ENCODE measurements at regions not wholly inside any gene's neighbourhood (a gene's known extent, or its start where the extent isn't known, plus 50 kb on each side); places are given as distances from the start of the nearest gene placed in this dataset.

GRCh38 chr15:35953424-35953823 lies 407.5 kb upstream of the DPH6 start:
- Histone ChIP-seq H3K4me1 (ENCODE audit: control insufficient read depth in 2 of 2, insufficient read depth in 1 of 2, low read depth in 1 of 2, low read length in 2 of 2) (no peaks in the 10 kb centered on the region), H2AFZ (ENCODE audit: low read length) (no peak overlapping the region), H3K4me2 (ENCODE audit: insufficient read depth, low read length, poor library complexity, severe bottlenecking) (no peak overlapping the region), H3K79me1 (ENCODE audit: low read depth, low read length) (no peaks in the 10 kb centered on the region), H3K27ac (replicated peaks; ENCODE audit: low read length) (no peak overlapping the region), H3K9me3 (replicated peaks in 1 of 2; ENCODE audit: control insufficient read depth in 2 of 2, insufficient read depth in 1 of 2, low read depth in 1 of 2, low read length in 2 of 2) (no peaks in the 10 kb centered on the region), H4K8ac (ENCODE audit: low read depth, low read length) (no peak overlapping the region), H2BK5ac (ENCODE audit: low read length) (no peak overlapping the region), H3K27me3 (ENCODE audit: control insufficient read depth in 3 of 3, insufficient read depth in 3 of 3, low read depth in 1 of 3, low read length in 3 of 3) (no peaks in the 10 kb centered on the region), H3K14ac (ENCODE audit: low read length) (no peak overlapping the region), H2BK120ac (ENCODE audit: low read depth, low read length) (no peak overlapping the region), H3K4ac (ENCODE audit: low read length) (no peak overlapping the region), H3K36me3 (replicated peaks in 1 of 2; ENCODE audit: control insufficient read depth in 2 of 2, insufficient read depth in 2 of 2, low read length in 2 of 2) (no peaks in the 10 kb centered on the region), H2AK5ac (ENCODE audit: low read depth, low read length) (no peak overlapping the region), H4K91ac (ENCODE audit: low read depth, low read length, poor library complexity) (no peak overlapping the region), H3K23ac (ENCODE audit: low read depth, low read length, poor library complexity) (no peak overlapping the region), H3K9ac (ENCODE audit: low read depth, low read length, poor library complexity) (no peak overlapping the region), H3K18ac (ENCODE audit: low read length) (no peak overlapping the region), H2BK15ac (ENCODE audit: low read length) (no peak overlapping the region), H3K4me3 (ENCODE audit: low read length in 2 of 2) (no peak overlapping the region), H2BK12ac (ENCODE audit: low read length) (no peak overlapping the region)
- DNase-seq (ENCODE audit: low spot score) = no peak
- WGBS, 2 donors (ENCODE audit: extremely low coverage in 2 of 2, insufficient read length in 2 of 2, insufficient replicate concordance in 1 of 2) = no CpG with 5 or more reads among the region's 3 CpGs

DNA sequence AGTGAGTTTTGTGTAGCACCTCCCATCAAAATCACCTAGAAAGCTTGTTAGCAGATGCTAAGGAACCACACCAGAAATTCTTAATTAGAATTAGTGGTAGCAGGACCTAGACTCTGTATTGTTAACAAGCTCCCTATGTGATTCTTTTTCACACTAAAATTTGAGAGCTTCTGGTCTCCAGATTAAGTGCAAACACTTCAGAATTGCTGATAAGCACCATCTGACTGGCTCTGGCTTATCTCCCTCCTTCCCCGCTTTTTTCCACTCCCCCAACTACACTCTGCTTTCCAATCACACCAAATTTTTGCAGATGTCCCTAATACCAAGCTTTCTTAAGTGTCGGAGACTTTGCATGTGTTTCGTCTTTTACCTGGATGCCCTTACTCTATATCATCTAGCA lies 410.1 kb upstream of the DPH6 start:
- H4K91ac ChIP-seq (ENCODE audit: low read depth, low read length, poor library complexity) = no peak overlapping the region
- WGBS, 2 donors (ENCODE audit: extremely low coverage in 2 of 2, insufficient read length in 2 of 2, insufficient replicate concordance in 1 of 2) = 100% methylated on average over 1 of the region's 3 CpGs; no CpG with 5 or more reads in 1 of the 2 donors
- no peak overlapping the region for H2BK120ac ChIP-seq (ENCODE audit: low read depth, low read length)
- H3K18ac ChIP-seq (ENCODE audit: low read length) = no peak overlapping the region
- H3K4me1 ChIP-seq (ENCODE audit: control insufficient read depth in 2 of 2, insufficient read depth in 1 of 2, low read depth in 1 of 2, low read length in 2 of 2) = no peaks in the 10 kb centered on the region
- no peak overlapping the region for H3K4ac ChIP-seq (ENCODE audit: low read length)
- H2BK15ac ChIP-seq (ENCODE audit: low read length) = no peak overlapping the region
- no peak overlapping the region for H2BK5ac ChIP-seq (ENCODE audit: low read length)
- no peak for DNase-seq (ENCODE audit: low spot score)
- no peak overlapping the region for H3K9ac ChIP-seq (ENCODE audit: low read depth, low read length, poor library complexity)
- H2AK5ac ChIP-seq (ENCODE audit: low read depth, low read length) = no peak overlapping the region
- H4K8ac ChIP-seq (ENCODE audit: low read depth, low read length) = no peak overlapping the region
- H3K4me3 ChIP-seq (ENCODE audit: low read length in 2 of 2) = no peak overlapping the region
- no peak overlapping the region for H3K14ac ChIP-seq (ENCODE audit: low read length)
- no peaks in the 10 kb centered on the region for H3K9me3 ChIP-seq (replicated peaks in 1 of 2; ENCODE audit: control insufficient read depth in 2 of 2, insufficient read depth in 1 of 2, low read depth in 1 of 2, low read length in 2 of 2)
- H3K79me1 ChIP-seq (ENCODE audit: low read depth, low read length) = no peaks in the 10 kb centered on the region
- no peak overlapping the region for H2AFZ ChIP-seq (ENCODE audit: low read length)
- no peaks in the 10 kb centered on the region for H3K36me3 ChIP-seq (replicated peaks in 1 of 2; ENCODE audit: control insufficient read depth in 2 of 2, insufficient read depth in 2 of 2, low read length in 2 of 2)
- no peak overlapping the region for H3K27ac ChIP-seq (replicated peaks; ENCODE audit: low read length)
- no peak overlapping the region for H2BK12ac ChIP-seq (ENCODE audit: low read length)
- H3K4me2 ChIP-seq (ENCODE audit: insufficient read depth, low read length, poor library complexity, severe bottlenecking) = no peak overlapping the region
- H3K23ac ChIP-seq (ENCODE audit: low read depth, low read length, poor library complexity) = no peak overlapping the region
- no peaks in the 10 kb centered on the region for H3K27me3 ChIP-seq (ENCODE audit: control insufficient read depth in 3 of 3, insufficient read depth in 3 of 3, low read depth in 1 of 3, low read length in 3 of 3)

GRCh38 chr15:35958021-35958420 lies 412.1 kb upstream of the DPH6 start:
- H3K4ac ChIP-seq (ENCODE audit: low read length) = no peak overlapping the region

GRCh38 chr15:35958975-35959374 lies 413.0 kb upstream of the DPH6 start:
- no peaks in the 10 kb centered on the region for H3K27me3 ChIP-seq (ENCODE audit: control insufficient read depth in 3 of 3, insufficient read depth in 3 of 3, low read depth in 1 of 3, low read length in 3 of 3)
- H4K91ac ChIP-seq (ENCODE audit: low read depth, low read length, poor library complexity) = no peak overlapping the region
- no peak overlapping the region for H2BK120ac ChIP-seq (ENCODE audit: low read depth, low read length)
- no peaks in the 10 kb centered on the region for H3K9me3 ChIP-seq (replicated peaks in 1 of 2; ENCODE audit: control insufficient read depth in 2 of 2, insufficient read depth in 1 of 2, low read depth in 1 of 2, low read length in 2 of 2)
- no peak overlapping the region for H2AK5ac ChIP-seq (ENCODE audit: low read depth, low read length)
- H3K27ac ChIP-seq (replicated peaks; ENCODE audit: low read length) = no peak overlapping the region
- no CpG with 5 or more reads among the region's 2 CpGs for WGBS, 2 donors (ENCODE audit: extremely low coverage in 2 of 2, insufficient read length in 2 of 2, insufficient replicate concordance in 1 of 2)
- H3K18ac ChIP-seq (ENCODE audit: low read length) = no peak overlapping the region
- no peak overlapping the region for H4K8ac ChIP-seq (ENCODE audit: low read depth, low read length)
- H2AFZ ChIP-seq (ENCODE audit: low read length) = no peak overlapping the region
- no peak overlapping the region for H3K4me2 ChIP-seq (ENCODE audit: insufficient read depth, low read length, poor library complexity, severe bottlenecking)
- H3K4ac ChIP-seq (ENCODE audit: low read length) = no peak overlapping the region
- no peak overlapping the region for H2BK15ac ChIP-seq (ENCODE audit: low read length)
- no peaks in the 10 kb centered on the region for H3K36me3 ChIP-seq (replicated peaks in 1 of 2; ENCODE audit: control insufficient read depth in 2 of 2, insufficient read depth in 2 of 2, low read length in 2 of 2)
- no peak overlapping the region for H3K14ac ChIP-seq (ENCODE audit: low read length)
- H3K9ac ChIP-seq (ENCODE audit: low read depth, low read length, poor library complexity) = no peak overlapping the region
- H2BK12ac ChIP-seq (ENCODE audit: low read length) = no peak overlapping the region
- H3K79me1 ChIP-seq (ENCODE audit: low read depth, low read length) = no peaks in the 10 kb centered on the region
- H3K4me3 ChIP-seq (ENCODE audit: low read length in 2 of 2) = no peak overlapping the region
- no peaks in the 10 kb centered on the region for H3K4me1 ChIP-seq (ENCODE audit: control insufficient read depth in 2 of 2, insufficient read depth in 1 of 2, low read depth in 1 of 2, low read length in 2 of 2)
- H2BK5ac ChIP-seq (ENCODE audit: low read length) = no peak overlapping the region
- H3K23ac ChIP-seq (ENCODE audit: low read depth, low read length, poor library complexity) = no peak overlapping the region
- no peak for DNase-seq (ENCODE audit: low spot score)

More at GRCh38 chr15:35958021-35958420, 412.1 kb upstream of the DPH6 start:
- H3K9me3 ChIP-seq (replicated peaks in 1 of 2; ENCODE audit: control insufficient read depth in 2 of 2, insufficient read depth in 1 of 2, low read depth in 1 of 2, low read length in 2 of 2) = no peaks in the 10 kb centered on the region
- H2AFZ ChIP-seq (ENCODE audit: low read length) = no peak overlapping the region
- H3K18ac ChIP-seq (ENCODE audit: low read length) = no peak overlapping the region
- WGBS, 2 donors (ENCODE audit: extremely low coverage in 2 of 2, insufficient read length in 2 of 2, insufficient replicate concordance in 1 of 2) = no CpG with 5 or more reads among the region's 2 CpGs
- no peak overlapping the region for H4K8ac ChIP-seq (ENCODE audit: low read depth, low read length)
- H2BK15ac ChIP-seq (ENCODE audit: low read length) = no peak overlapping the region
- no peak overlapping the region for H3K27ac ChIP-seq (replicated peaks; ENCODE audit: low read length)
- no peak overlapping the region for H3K4me2 ChIP-seq (ENCODE audit: insufficient read depth, low read length, poor library complexity, severe bottlenecking)
- no peak overlapping the region for H2BK120ac ChIP-seq (ENCODE audit: low read depth, low read length)
- H3K14ac ChIP-seq (ENCODE audit: low read length) = no peak overlapping the region
- no peak overlapping the region for H2AK5ac ChIP-seq (ENCODE audit: low read depth, low read length)
- H2BK12ac ChIP-seq (ENCODE audit: low read length) = no peak overlapping the region
- DNase-seq (ENCODE audit: low spot score) = no peak
- H3K27me3 ChIP-seq (ENCODE audit: control insufficient read depth in 3 of 3, insufficient read depth in 3 of 3, low read depth in 1 of 3, low read length in 3 of 3) = no peaks in the 10 kb centered on the region
- no peak overlapping the region for H3K9ac ChIP-seq (ENCODE audit: low read depth, low read length, poor library complexity)
- H2BK5ac ChIP-seq (ENCODE audit: low read length) = no peak overlapping the region
- no peak overlapping the region for H3K23ac ChIP-seq (ENCODE audit: low read depth, low read length, poor library complexity)
- H4K91ac ChIP-seq (ENCODE audit: low read depth, low read length, poor library complexity) = no peak overlapping the region
- H3K36me3 ChIP-seq (replicated peaks in 1 of 2; ENCODE audit: control insufficient read depth in 2 of 2, insufficient read depth in 2 of 2, low read length in 2 of 2) = no peaks in the 10 kb centered on the region
- H3K79me1 ChIP-seq (ENCODE audit: low read depth, low read length) = no peaks in the 10 kb centered on the region
- H3K4me1 ChIP-seq (ENCODE audit: control insufficient read depth in 2 of 2, insufficient read depth in 1 of 2, low read depth in 1 of 2, low read length in 2 of 2) = no peaks in the 10 kb centered on the region
- no peak overlapping the region for H3K4me3 ChIP-seq (ENCODE audit: low read length in 2 of 2)
